Keratinocyte (primary cell): ENCODE measurements at regions not wholly inside any gene's neighbourhood (a gene's known extent, or its start where the extent isn't known, plus 50 kb on each side); places are given as distances from the start of the nearest gene placed in this dataset.

Experiments used
- CTCF ChIP-seq, 3 experiments: IDR thresholded peaks in 1 of 3; conservative IDR thresholded peaks in 1 of 3; optimal IDR thresholded peaks in 1 of 3; 2 replicates in 2 of 3; 3 replicates in 1 of 3; pipeline versions ENCODE3 to v1.5.1; 2011; ENCODE audit warnings: low read length in 3 of 3, mild to moderate bottlenecking in 3 of 3, moderate library complexity in 2 of 3, control low read depth in 1 of 3, inconsistent platforms in 1 of 3; ENCODE audit not compliant: insufficient read depth in 2 of 3; ENCODE audit errors: extremely low read depth in 1 of 3
- EZH2 ChIP-seq: IDR thresholded peaks from one replicate; pipeline ENCODE4 v1.6.1; 2012; ENCODE audit warnings: inconsistent platforms, mild to moderate bottlenecking, low read length, moderate library complexity

GRCh38 chr4:141415651-141416050 lies 195.0 kb downstream of the ZNF330 start:
- TF ChIP-seq EZH2 (no peak), CTCF (optimal IDR thresholded peaks at IDR 0.05 in 1 of 3, IDR thresholded peaks at IDR 0.05 in 1 of 3, conservative IDR thresholded peaks at IDR 0.05 in 1 of 3; ENCODE audit: extremely low read depth in 1 of 3, insufficient read depth in 2 of 3, low read length in 3 of 3) (no peak)
